ENCODE measurements at regions not wholly inside any gene's neighbourhood (a gene's known extent, or its start where the extent isn't known, plus 50 kb on each side); places are given as distances from the start of the nearest gene placed in this dataset.
"Not testable (repeated sequence)": the region's sequence is repeated elsewhere in the genome, so short reads cannot be mapped to it uniquely, and the experiment has no call there.

- DNase-seq (ENCODE audit: extremely low read depth in 1 of 2, low read depth in 1 of 2): no peak
Measured at GRCh38 chr7:96562458-96562857, 147.2 kb downstream of the SEM1 start.

- DNase-seq (ENCODE audit: extremely low read depth in 1 of 2, low read depth in 1 of 2): no peak
Measured at GRCh38 chr7:96561892-96562291, 147.8 kb downstream of the SEM1 start.

GRCh38 chr7:96558530-96558929 is 151.1 kb downstream of the SEM1 start:
- no peak for DNase-seq (ENCODE audit: extremely low read depth in 1 of 2, low read depth in 1 of 2)

- DNase-seq (ENCODE audit: extremely low read depth in 1 of 2, low read depth in 1 of 2): no peak
Measured at GRCh38 chr7:96558093-96558492, 151.6 kb downstream of the SEM1 start.

- DNase-seq (ENCODE audit: extremely low read depth in 1 of 2, low read depth in 1 of 2): not testable (repeated sequence)
Measured at GRCh38 chr7:96557598-96557997, 152.0 kb downstream of the SEM1 start.

GRCh38 chr7:96548664-96549063 is 161.0 kb downstream of the SEM1 start:
- DNase-seq (ENCODE audit: extremely low read depth in 1 of 2, low read depth in 1 of 2): no peak

GRCh38 chr7:96547371-96547811 is 162.3 kb downstream of the SEM1 start:
- no peak for DNase-seq (ENCODE audit: extremely low read depth in 1 of 2, low read depth in 1 of 2)

- no peak for DNase-seq (ENCODE audit: extremely low read depth in 1 of 2, low read depth in 1 of 2)
Measured at GRCh38 chr7:96546426-96546825, 163.2 kb downstream of the SEM1 start.

- DNase-seq (ENCODE audit: extremely low read depth in 1 of 2, low read depth in 1 of 2): no peak
Measured at GRCh38 chr7:96539471-96539870, 170.2 kb downstream of the SEM1 start.

- DNase-seq (ENCODE audit: extremely low read depth in 1 of 2, low read depth in 1 of 2): no peak
Measured at GRCh38 chr7:96538632-96539031, 171.0 kb downstream of the SEM1 start.

GRCh38 chr7:96534221-96534620 is 175.4 kb downstream of the SEM1 start:
- no peak for DNase-seq (ENCODE audit: extremely low read depth in 1 of 2, low read depth in 1 of 2)

GRCh38 chr7:96532428-96532935 is 177.2 kb downstream of the SEM1 start:
- no peak for DNase-seq (ENCODE audit: extremely low read depth in 1 of 2, low read depth in 1 of 2)

- no peak for DNase-seq (ENCODE audit: extremely low read depth in 1 of 2, low read depth in 1 of 2)
Measured at GRCh38 chr7:96531331-96531730, 178.3 kb downstream of the SEM1 start.

GRCh38 chr7:96530786-96531185 is 178.9 kb downstream of the SEM1 start:
- no peak for DNase-seq (ENCODE audit: extremely low read depth in 1 of 2, low read depth in 1 of 2)

GRCh38 chr7:96527133-96527827 is 182.4 kb downstream of the SEM1 start:
- no peak for DNase-seq (ENCODE audit: extremely low read depth in 1 of 2, low read depth in 1 of 2)

- no peak for DNase-seq (ENCODE audit: extremely low read depth in 1 of 2, low read depth in 1 of 2)
Measured at GRCh38 chr7:96526496-96526895, 183.2 kb downstream of the SEM1 start.

- DNase-seq (ENCODE audit: extremely low read depth in 1 of 2, low read depth in 1 of 2): no peak
Measured at GRCh38 chr7:96521068-96521894, 188.4 kb downstream of the SEM1 start.

- no peak for DNase-seq (ENCODE audit: extremely low read depth in 1 of 2, low read depth in 1 of 2)
Measured at GRCh38 chr7:96508371-96508770, 186.5 kb upstream of the SLC25A13 start.

GRCh38 chr7:96503597-96503996 is 181.7 kb upstream of the SLC25A13 start:
- DNase-seq (ENCODE audit: extremely low read depth in 1 of 2, low read depth in 1 of 2): no peak

- DNase-seq (ENCODE audit: extremely low read depth in 1 of 2, low read depth in 1 of 2): no peak
Measured at GRCh38 chr7:96501318-96501717, 179.4 kb upstream of the SLC25A13 start.

GRCh38 chr7:96499532-96499931 is 177.6 kb upstream of the SLC25A13 start:
- DNase-seq (ENCODE audit: extremely low read depth in 1 of 2, low read depth in 1 of 2): no peak

- DNase-seq (ENCODE audit: extremely low read depth in 1 of 2, low read depth in 1 of 2): no peak
Measured at GRCh38 chr7:96497567-96497966, 175.7 kb upstream of the SLC25A13 start.
